ENCODE measurements at regions not wholly inside any gene's neighbourhood (a gene's known extent, or its start where the extent isn't known, plus 50 kb on each side); places are given as distances from the start of the nearest gene placed in this dataset.
"Not testable (repeated sequence)": the region's sequence is repeated elsewhere in the genome, so short reads cannot be mapped to it uniquely, and the experiment has no call there.

DNA sequence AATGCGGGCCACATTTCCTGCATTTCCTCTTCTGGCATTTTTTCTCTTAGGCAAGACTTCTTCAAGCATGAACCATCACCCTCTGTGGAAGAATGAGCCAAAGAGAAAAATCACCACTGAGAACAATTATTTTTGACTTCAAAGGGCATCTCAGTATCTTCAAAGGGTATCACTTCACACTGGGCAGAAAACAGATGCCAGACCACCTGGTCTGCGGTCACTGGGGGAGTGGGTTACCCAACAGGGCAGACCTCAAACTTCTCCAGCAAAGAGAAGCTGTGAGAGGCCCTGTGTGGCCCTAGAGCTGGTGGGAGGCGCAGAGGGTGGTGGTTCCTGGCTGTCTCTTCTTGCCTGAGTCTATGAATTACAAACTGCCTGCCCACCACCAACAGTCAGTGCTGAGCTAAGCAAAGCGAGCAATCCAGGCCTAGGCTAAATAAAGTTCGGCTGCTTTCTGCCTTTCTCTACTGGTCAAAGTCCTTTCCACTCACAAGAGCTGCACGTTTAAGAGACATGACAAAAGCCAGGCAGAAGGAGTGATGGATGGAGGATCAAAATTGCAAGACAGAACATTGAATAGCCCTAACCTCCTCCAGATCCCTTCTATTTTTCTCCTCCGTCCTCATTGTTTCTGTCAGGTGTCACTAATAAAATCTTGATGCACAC, 602.7 kb upstream of the CDH5 start:
- ATAC-seq (no peak), DNase-seq (ENCODE audit: low spot score) (no peak)
- intact Hi-C loops (cut with DNase I), result no loop called here

DNA sequence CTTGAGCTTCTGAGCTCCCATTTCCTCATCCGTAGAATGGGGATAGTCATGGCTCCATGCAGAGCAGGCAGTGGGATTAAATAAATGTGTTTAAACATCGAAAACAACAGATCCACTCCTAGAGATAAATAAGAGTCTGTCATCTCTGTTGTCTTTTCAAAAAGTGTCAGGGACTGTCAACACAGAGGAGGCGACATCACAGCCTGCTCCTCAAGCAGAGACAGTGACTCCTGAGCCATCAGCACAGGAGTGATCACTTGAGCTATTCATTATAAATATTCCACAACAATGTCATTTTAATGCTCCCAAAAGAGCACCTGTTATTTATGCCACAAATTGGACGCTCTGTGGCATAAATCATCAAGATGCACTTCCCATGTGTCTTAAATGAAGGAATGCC, 605.6 kb upstream of the CDH5 start:
- intact Hi-C loops (cut with DNase I), result no loop called here
- ATAC-seq (no peak), DNase-seq (ENCODE audit: low spot score) (no peak)

DNA sequence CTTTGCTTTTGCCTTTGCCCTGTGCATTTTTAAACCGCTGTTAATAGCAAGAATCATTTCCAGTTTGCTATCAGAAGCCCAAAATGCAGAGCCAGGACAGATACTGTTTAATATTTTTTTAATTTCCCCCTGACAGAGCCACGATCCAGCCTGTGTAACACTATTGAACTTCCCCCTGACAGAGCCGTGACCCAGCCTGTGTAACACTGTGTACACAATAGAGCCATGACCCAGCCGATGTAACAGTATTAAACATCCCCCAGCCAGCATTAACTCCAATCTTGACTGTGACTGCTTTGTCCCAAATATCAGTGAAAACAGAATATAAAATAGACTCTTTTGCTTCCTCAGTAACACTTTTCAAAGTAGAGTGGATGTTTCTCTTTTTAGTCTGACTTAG, 607.9 kb upstream of the CDH5 start:
- no peak for ATAC-seq

DNA sequence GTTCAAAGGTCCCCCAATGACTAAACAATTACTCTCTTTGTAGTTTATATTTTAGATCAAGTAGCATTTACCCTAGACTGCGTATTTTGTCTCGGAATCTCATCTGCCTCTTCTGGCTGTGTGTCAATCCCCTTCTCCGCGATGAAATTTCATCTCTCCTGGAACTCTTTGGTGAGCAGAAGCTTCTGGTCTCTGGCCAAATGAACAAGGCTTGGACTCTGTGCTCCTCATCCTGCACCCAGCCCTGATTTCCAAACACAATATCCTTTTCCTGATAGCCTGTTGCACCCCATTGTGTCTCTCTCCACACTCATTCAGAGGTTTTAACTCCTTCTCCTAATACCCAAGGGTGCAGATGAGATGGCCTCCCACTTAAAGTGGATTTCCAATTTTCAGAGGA, 609.4 kb upstream of the CDH5 start:
- intact Hi-C loops (cut with DNase I), result no loop called here
- ATAC-seq (peak; percentile 76), DNase-seq (ENCODE audit: low spot score) (no peak)

More for the DNA sequence above, 607.9 kb upstream of the CDH5 start:
- no peak for DNase-seq (ENCODE audit: low spot score)
- intact Hi-C loops (cut with DNase I), result loop anchor here (1.0 kb wide), 1 partner anchor 24 kb away; no protein-coding TSS in a partner anchor

DNA sequence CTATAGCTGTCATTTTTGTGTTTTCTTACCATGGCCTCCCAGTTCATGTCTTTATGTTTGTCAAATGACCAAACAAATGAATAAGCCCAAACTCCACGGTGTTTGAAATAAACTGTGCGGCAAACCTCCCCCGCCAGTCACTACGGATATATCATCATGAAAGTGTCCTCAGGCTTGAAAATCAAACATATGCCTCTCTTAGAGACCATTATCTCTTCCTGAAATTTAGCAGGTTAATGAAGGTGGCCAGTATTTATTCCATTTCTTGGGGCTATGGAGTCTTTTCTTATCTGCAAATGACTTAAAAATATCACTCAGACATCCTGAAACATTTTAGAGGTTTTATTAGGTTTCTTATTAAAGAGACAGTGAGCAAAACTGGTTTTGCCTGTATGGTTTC, 610.3 kb upstream of the CDH5 start:
- ATAC-seq (no peak), DNase-seq (ENCODE audit: low spot score) (no peak)
- intact Hi-C loops (cut with DNase I), result no loop called here

DNA sequence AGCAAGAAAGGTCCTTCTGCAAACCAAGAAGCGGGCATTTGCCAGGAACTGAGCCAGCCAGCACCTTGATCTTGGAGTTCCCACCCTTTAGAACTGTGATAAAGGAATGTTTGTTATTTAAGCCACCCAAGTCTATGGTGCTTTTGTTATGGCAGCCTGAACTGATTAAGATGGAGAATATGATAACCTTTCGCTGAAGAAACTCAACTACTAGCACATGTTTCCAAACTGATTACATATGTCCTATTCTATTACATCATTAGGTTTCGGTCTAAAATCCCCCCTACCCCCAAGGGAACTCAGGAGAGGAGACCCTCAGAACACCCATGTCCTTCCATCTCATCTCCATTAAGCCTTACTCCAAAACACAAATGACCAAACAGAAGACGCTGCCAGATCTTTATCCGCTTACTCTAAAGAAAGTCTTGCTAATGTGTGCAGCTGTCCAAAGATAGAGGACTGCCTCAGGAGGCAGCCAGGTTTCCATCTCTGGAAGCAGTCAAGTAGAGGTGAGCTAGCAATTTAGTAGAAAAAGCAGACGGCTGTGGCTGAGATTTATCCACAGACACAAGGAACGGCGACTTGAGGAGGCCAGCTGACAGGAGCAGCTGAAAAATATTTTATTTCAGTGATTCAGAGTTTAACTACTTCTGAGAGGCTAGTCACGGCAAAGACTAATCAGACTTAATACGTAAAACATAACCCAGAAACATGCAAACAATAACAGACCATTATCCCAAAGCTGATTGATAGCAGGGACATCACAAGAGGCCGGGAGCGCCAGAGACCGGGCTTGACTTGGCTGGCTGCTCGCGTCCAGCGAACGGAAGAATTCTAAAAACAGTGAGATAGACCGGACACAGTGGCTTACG, 611.4 kb upstream of the CDH5 start:
- DNase-seq (ENCODE audit: low spot score) (no peak), ATAC-seq (peak; percentile 38)
- intact Hi-C loops (cut with DNase I), result no loop called here

DNA sequence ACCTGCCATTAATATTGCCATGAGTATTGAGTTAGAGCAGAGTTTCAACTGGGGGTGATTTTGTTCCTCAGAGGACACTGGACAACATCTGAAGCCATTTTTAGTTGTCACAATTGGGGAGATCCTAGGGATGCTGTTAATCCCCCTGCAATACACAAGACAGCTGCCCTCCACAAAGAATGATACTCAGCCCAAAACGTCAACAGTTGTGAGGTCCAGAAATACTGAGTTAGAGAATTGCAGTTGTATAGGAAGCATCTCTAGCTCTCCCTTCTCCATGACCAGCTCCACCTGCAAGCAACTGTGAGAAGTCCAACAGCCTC, 614.0 kb upstream of the CDH5 start:
- no peak for ATAC-seq
- no peak for DNase-seq (ENCODE audit: low spot score)
- intact Hi-C loops (cut with DNase I), result no loop called here

DNA sequence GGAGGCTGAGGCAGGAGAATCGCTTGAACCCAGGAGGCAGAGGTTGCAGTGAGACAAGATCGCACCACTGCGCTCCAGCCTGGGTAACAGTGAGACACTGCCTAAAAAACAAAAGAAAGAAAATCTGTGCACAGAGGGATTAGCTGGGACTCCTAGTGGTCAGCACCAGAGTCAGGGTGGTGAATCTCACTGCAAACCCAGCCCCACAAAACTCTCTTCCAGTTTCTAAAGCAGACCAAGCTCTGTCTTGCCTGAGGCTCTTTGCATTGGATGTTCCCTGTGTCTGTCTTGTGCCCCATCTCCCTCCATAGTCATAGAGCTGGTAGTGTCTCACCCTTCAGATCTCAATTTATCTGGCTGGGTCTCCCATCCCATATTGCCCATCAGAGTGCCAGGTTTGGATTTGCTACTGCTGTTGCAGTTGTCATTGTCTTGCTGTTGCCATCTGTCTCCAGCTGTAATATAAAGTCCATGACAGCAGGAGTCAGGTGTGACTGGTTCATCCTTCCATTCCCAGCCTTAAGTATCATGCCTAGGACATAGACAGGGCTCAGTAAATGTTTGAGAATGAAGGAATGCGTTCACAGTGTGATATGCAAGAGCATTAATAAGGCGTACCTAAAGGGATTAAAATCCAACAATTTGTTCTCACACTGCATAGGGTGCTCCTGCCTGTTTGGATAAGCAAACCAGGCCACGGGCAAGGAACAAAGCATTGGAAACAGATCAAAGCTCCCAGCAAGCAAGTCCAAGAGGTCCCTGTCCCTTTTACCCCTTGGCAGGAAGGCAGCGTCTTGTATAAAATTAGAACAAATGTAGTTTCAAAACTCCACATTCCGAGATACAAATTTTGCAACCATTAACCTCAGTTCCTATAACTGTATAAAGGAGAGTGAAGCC, 614.6 kb upstream of the CDH5 start:
- ATAC-seq (no peak), DNase-seq (ENCODE audit: low spot score) (no peak)
- intact Hi-C loops (cut with DNase I), result no loop called here

DNA sequence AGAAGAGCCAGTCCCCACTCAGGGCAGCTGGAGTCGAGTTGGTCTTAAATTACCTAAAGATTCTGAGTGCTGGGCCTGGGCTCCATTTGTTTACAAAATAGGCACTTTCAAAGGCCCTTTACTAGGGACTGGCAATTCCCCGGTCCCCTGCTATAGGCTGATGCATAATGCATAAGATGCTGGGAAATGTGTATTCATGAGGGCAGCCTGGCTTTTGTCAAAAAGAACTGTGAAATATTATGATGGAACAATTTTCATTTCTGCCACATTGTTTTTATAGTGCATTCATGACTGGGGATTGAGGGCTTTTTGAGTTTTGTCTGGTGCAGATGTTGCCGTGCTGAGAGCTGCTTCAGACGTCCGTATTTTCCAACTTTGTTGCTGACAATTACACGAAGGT, 617.0 kb upstream of the CDH5 start:
- no peak for DNase-seq (ENCODE audit: low spot score)
- no peak for ATAC-seq
- intact Hi-C loops (cut with DNase I), result no loop called here

DNA sequence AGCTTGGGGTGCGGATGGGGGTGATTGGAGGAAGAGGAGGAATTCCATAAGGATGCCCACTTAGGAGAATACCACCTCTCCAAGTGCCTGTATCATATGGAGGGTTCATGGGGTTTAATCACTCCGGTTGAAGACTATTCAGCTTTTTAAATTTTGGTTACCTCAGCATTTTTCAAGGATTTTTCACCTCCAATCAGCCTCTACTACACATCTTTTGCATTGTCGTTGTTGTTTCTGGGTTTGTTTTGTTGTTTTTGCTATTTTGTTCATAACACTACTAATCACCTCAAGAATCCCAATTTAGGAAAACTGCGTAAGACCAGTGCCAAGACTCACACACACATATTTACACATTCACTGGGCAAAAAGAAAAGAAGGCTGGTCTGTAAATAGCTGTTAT, 619.5 kb upstream of the CDH5 start:
- ATAC-seq (no peak), DNase-seq (ENCODE audit: low spot score) (no peak)
- intact Hi-C loops (cut with DNase I), result no loop called here

DNA sequence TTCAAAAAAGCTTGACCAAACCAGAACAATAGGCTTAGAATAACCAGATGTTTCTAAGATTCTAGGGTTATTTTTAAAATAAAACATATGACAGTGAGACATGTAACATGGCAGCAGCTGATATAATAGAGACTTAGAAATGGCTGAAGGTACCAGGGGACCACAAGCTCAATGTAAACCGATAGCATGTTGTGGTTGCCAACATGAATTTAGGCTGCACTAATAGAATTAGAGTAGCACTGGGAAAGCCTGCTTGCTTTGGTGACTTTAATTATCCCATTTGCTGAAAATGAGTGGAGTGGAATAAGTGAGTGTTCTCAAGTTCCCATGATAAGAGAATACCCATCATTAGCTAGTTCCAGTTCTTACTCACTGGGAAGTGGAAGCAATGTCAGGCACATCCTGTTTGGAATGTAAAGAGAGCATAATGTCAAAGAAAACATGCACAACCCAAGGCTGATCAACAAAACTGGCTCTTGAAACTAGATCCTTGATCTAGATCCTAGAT, 621.2 kb upstream of the CDH5 start:
- DNase-seq (ENCODE audit: low spot score) (no peak), ATAC-seq (no peak)
- intact Hi-C loops (cut with DNase I), result no loop called here

DNA sequence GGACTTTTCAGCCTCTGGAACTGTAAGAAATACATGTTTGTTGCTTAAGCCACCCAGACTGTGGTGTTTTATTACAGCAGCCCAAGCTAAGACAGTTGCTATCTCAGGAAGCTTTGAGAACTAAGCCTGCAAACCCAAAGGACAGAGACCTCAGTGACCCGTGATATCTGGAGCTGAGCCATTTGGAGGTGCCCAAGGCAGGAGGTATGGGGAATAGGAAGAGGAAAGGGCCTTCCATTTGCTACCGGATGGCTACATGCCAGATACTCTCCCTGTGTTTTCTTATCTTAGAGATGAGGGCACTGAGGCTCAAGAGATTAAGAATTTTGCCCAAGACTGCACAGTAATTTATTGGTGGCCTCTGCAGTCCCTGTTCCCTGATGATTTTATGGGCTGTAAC, 622.1 kb upstream of the CDH5 start:
- DNase-seq (ENCODE audit: low spot score), result no peak
- intact Hi-C loops (cut with DNase I), result no loop called here
- no peak for ATAC-seq

DNA sequence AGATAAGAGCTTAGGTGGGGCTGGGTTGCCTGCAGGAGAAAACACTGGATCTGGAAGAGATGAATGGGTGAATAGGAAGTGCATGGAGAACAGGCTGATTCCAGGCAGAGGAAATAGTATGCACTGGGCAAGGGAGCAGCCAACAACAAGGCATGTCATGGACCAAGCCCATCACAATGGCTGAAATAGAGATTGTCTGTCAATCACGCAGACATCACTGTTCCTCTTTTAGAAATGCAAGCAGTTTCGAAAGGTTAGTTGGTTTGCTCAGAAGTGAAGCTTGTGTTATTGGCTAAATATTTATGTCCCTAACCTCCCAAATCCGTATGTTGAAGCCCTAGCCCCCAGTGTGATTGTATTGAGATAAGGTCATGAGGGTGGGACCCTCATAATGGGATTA, 621.7 kb upstream of the CDH11 start:
- DNase-seq (ENCODE audit: low spot score), result no peak
- intact Hi-C loops (cut with DNase I), result no loop called here
- ATAC-seq, result no peak

DNA sequence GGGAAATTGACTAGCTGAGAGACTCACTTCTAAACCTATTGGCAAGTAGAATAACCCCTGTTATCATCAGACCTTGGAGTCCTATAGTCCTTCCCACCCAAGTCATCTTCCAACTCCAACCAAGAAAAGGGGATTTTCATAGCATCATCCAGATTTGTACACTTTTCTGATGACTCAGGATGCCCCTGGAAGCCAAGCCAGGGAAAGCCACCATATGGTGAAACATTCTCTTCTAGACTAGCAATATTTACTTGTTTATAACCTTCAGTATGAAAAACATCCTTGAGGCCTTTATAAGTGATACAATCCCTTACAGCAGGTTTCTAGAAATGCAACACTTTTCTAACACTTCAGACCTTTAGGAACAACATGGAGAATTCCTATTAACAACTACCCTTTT, 618.8 kb upstream of the CDH11 start:
- intact Hi-C loops (cut with DNase I), result no loop called here
- ATAC-seq (no peak), DNase-seq (ENCODE audit: low spot score) (no peak)

DNA sequence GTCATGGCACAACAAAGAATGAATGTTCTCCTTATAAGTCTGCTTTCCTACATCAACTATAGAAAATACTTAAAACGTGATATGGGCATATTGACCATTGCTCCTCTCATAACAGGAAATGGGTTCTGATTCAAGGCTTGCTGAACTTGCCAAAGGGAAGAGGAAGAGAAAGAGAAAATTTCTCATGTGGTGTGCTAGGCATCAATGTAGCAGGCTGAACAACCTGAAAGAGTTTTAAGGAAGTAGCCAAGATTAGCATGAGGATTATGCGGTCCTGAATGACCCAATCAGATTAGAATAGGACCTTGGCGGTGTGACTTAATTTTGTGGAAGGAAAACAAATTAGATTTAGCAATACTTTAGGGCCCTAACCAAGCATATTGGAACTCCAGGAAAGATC, 617.7 kb upstream of the CDH11 start:
- no peak for ATAC-seq

DNA sequence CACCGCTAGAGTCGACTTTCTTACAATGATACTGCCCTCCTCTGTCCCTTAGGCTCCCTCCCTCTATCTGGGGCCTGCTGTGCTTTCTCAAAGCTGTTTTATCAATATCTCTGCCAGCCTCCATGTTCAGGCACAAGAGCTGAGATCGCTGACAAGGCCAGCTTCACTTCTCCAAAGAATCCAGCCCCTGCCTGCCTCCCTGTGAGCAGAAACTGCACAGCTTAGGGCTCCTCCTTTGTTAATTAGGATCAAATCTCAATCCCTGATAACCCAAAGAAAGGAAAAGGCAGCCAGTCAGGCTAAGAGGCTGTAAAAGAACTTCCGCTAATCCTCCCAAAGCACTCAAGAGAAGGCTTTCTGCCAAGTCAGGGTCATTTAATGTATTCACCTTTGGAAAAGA, 616.0 kb upstream of the CDH11 start:
- ATAC-seq, result peak; percentile 24
- intact Hi-C loops (cut with DNase I), result no loop called here
- DNase-seq (ENCODE audit: low spot score), result no peak

More for the DNA sequence above, 617.7 kb upstream of the CDH11 start:
- intact Hi-C loops (cut with DNase I), result no loop called here
- no peak for DNase-seq (ENCODE audit: low spot score)

DNA sequence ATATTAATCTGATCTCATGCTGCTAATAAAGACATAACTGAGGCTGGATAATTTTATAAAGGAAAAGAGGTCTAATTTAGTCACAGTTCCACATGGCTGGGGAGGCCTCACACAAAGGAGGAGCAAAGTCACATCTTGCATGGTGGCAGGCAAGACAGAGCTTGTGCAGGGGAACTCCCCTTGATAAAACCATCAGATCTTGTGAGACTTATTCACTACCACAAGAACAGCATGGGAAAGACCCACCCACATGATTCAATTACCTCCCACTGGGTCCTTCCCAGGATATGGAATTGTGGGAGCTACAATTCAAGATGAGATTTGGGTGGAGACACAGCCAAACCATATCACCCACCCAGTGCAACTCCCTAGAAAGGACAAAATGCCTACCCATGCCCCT, 613.8 kb upstream of the CDH11 start:
- ATAC-seq; intact Hi-C loops (cut with DNase I): not testable (repeated sequence)

DNA sequence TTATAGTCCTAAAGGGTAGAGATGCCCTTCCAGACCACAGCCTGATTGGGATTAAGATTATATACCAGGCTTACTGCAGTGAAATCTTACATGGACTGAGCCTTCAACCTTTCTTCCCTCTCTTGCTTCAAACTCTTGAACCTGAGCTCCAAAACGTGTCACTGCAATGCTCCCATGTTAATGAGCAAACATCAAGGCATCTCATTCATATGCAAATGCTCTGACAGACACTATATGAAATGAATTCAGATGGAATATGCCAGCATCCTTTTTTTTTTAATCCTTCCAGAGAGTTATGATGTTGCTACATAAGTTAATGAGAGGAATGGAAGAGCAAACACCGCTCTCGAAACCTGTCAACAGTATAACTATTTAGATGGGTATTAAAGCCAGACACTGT, 611.9 kb upstream of the CDH11 start:
- intact Hi-C loops (cut with DNase I), result loop anchor here (1.0 kb wide), 1 partner anchor 25 kb away; no protein-coding TSS in a partner anchor
- ATAC-seq, result no peak
- DNase-seq (ENCODE audit: low spot score), result no peak

More for the DNA sequence above, 613.8 kb upstream of the CDH11 start:
- DNase-seq (ENCODE audit: low spot score), result not testable (repeated sequence)

DNA sequence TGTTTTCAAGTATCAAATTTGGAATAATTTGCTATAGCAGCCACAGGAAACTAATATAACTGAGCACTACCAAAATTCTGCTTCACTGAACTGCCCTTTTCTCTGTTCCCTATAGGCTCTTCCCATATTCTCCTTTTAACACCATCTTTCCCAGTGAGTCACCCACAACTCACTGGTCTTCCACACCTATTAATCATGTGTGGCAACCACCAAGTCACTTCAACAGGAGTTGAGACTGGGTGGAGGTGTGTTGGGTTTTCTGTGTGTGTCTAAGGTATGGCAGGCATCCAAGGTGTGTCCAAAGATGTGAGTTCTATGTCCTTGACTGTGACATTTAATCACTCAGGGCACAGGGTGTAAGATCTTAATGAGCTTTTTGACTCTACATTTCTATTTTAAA, 610.0 kb upstream of the CDH11 start:
- intact Hi-C loops (cut with DNase I), result no loop called here
- ATAC-seq (no peak), DNase-seq (ENCODE audit: low spot score) (no peak)

DNA sequence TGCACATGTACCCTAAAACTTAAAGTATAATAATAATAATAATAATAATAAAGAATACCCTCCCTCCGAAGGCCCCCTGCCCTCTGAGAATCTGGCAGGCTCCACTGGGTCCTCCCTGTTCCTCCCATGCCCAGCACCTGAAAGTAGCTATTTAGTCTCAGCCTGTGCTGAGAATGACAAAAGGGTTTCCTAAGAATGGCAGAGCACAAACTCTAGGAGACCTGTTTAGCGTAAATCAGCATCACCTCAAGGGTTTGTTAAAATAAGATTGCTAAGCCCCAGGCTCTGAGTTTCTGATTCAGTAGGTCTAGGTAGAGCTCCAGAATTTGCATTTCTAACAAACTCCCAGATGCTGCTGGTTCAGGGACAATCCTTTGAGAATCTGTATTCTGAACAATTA, 606.8 kb upstream of the CDH11 start:
- intact Hi-C loops (cut with DNase I), result no loop called here
- DNase-seq (ENCODE audit: low spot score) (no peak), ATAC-seq (no peak)

All from sciatic nerve (tissue), 2 donors.